Liver (tissue), 7 donors: ENCODE measurements at regions not wholly inside any gene's neighbourhood (a gene's known extent, or its start where the extent isn't known, plus 50 kb on each side); places are given as distances from the start of the nearest gene placed in this dataset.

Experiments used
- DNase-seq: peaks from one replicate; pipeline ENCODE4 v3.0.0-alpha.2; 2017; ENCODE audit warnings: low spot score
- H3K27ac ChIP-seq, 2 donors: one replicate each; pipeline ENCODE4 v1.7.0; 2013; ENCODE audit warnings: inconsistent platforms in 2 of 2, low read length in 2 of 2, control low read depth in 1 of 2, low read depth in 1 of 2, mild to moderate bottlenecking in 1 of 2
- H3K27me3 ChIP-seq, 4 donors: one replicate each; pipeline versions ENCODE4 v1.6.1 to v1.7.0; 2013; ENCODE audit warnings: low read length in 3 of 4, inconsistent platforms in 1 of 4, mild to moderate bottlenecking in 1 of 4, moderate library complexity in 1 of 4; ENCODE audit not compliant: control insufficient read depth in 4 of 4, insufficient read depth in 4 of 4
- H3K36me3 ChIP-seq, 4 donors: one replicate each; pipeline versions ENCODE4 v1.6.1 to v1.7.0; 2013; ENCODE audit warnings: low read length in 3 of 4, mild to moderate bottlenecking in 3 of 4, low read depth in 1 of 4, moderate library complexity in 1 of 4; ENCODE audit not compliant: control insufficient read depth in 4 of 4, insufficient read depth in 3 of 4
- H3K4me1 ChIP-seq, 4 donors: one replicate each; pipeline versions ENCODE4 v1.6.1 to v1.7.0; 2013; ENCODE audit warnings: low read length in 3 of 4, mild to moderate bottlenecking in 3 of 4, moderate library complexity in 1 of 4; ENCODE audit not compliant: control insufficient read depth in 4 of 4, insufficient read depth in 4 of 4
- H3K4me3 ChIP-seq, 3 donors: one replicate each; pipeline versions ENCODE4 v1.6.1 to v1.7.0; 2013; ENCODE audit warnings: low read length in 3 of 3, control low read depth in 1 of 3, low read depth in 1 of 3, mild to moderate bottlenecking in 1 of 3
- H3K9ac ChIP-seq, 2 donors: one replicate each; pipeline ENCODE4 v1.7.0; 2013; ENCODE audit warnings: low read length in 2 of 2, mild to moderate bottlenecking in 2 of 2, moderate library complexity in 2 of 2, control low read depth in 1 of 2, low read depth in 1 of 2
- H3K9me3 ChIP-seq, 4 donors: one replicate each; pipeline versions ENCODE4 v1.6.1 to v1.7.0; 2013; ENCODE audit warnings: low read length in 3 of 4; ENCODE audit not compliant: control insufficient read depth in 4 of 4
- EGR1 ChIP-seq, 2 donors: IDR thresholded peaks; 2 replicates each; pipeline ENCODE4 v1.6.1; 2016 to 2018; ENCODE audit warnings: antibody characterized with exemption in 2 of 2, low read depth in 2 of 2
- FOXA1 ChIP-seq: IDR thresholded peaks from 2 replicates; pipeline ENCODE4 v1.6.1; 2016; ENCODE audit warnings: antibody characterized with exemption
- GABPA ChIP-seq, 2 donors: IDR thresholded peaks in 1 of 2; conservative IDR thresholded peaks in 1 of 2; 2 replicates each; pipeline ENCODE4 v1.6.1; 2016; ENCODE audit warnings: antibody characterized with exemption in 2 of 2, mild to moderate bottlenecking in 1 of 2, moderate library complexity in 1 of 2
- HNF4A ChIP-seq, 2 donors: conservative IDR thresholded peaks; 2 replicates each; pipeline ENCODE4 v1.6.1; 2016; ENCODE audit warnings: antibody characterized with exemption in 2 of 2, mild to moderate bottlenecking in 2 of 2
- HNF4G ChIP-seq: IDR thresholded peaks from 2 replicates; pipeline ENCODE4 v1.6.1; 2016; ENCODE audit warnings: antibody characterized with exemption
- JUND ChIP-seq, 2 donors: IDR thresholded peaks; 2 replicates each; pipeline ENCODE4 v1.6.1; 2016; ENCODE audit warnings: antibody characterized with exemption in 2 of 2
- NR2F2 ChIP-seq: IDR thresholded peaks from 2 replicates; pipeline ENCODE4 v1.6.1; 2016; ENCODE audit warnings: antibody characterized with exemption
- SP1 ChIP-seq: IDR thresholded peaks from 2 replicates; pipeline ENCODE4 v1.6.1; 2018; ENCODE audit warnings: antibody characterized with exemption, mild to moderate bottlenecking
- TAF1 ChIP-seq: conservative IDR thresholded peaks from 2 replicates; pipeline ENCODE4 v1.6.1; 2016; ENCODE audit warnings: antibody characterized with exemption, mild to moderate bottlenecking
- YY1 ChIP-seq: IDR thresholded peaks from 2 replicates; pipeline ENCODE4 v1.6.1; 2016; ENCODE audit warnings: antibody characterized with exemption, mild to moderate bottlenecking
- WGBS: extraction: QIAGEN DNeasy Blood & Tissue Kit; methylation state at CpG from one replicate; pipeline ENCODE4 v1.1.7; 2013; 5-methylcytosine and 5-hydroxymethylcytosine counted together
- TF ChIP-seq, protein P1 (sequence below): IDR thresholded peaks from 2 replicates; pipeline ENCODE4 v1.6.1; 2016; ENCODE audit warnings: antibody characterized with exemption, mild to moderate bottlenecking
- TF ChIP-seq, protein P2 (sequence below): IDR thresholded peaks from 2 replicates; pipeline ENCODE4 v1.6.1; 2016; ENCODE audit warnings: antibody characterized with exemption
- TF ChIP-seq, protein P3 (sequence below): IDR thresholded peaks from 2 replicates; pipeline ENCODE4 v1.6.1; 2016; ENCODE audit warnings: antibody characterized with exemption
- TF ChIP-seq, protein P4 (sequence below): IDR thresholded peaks from 2 replicates; pipeline ENCODE4 v1.6.1; 2016; ENCODE audit warnings: antibody characterized with exemption
- donor health status: healthy.
- donor health status: healthy.
- donor health status: healthy.
- donor health status: healthy.

DNA sequence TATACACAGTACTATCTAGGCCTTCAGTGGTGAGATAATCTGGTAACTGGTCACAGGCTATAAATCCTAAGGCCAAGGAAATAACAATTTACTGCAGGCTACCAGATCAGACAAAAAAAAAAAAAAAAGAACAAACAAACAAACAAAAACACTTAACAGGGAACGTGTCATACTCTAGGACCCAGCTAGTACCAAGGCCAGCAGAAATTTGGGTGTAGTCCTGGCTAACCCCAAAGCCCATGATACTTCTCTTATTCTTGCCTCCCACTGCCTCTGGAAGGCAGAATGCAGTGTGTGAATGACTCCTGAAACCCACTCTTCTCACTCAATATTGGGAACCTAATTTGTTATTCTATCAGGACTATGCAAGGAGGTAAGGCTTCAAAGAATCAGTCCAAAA is 53.7 kb upstream of the ST3GAL6 start:
- WGBS: 83% methylated on average over 1 of the region's 1 CpG
- Histone ChIP-seq H3K27ac (no peak overlapping the region), H3K27me3 (no peaks in the 10 kb centered on the region), H3K4me3 (no peak overlapping the region), H3K4me1 (peaks cover 0 to 2% (median 0%) of the 10 kb centered on the region in 4 donors), H3K36me3 (no peaks in the 10 kb centered on the region), H3K9me3 (no peaks in the 10 kb centered on the region), H3K9ac (no peak overlapping the region)
- DNase-seq: no peak
- TF ChIP-seq HNF4A (conservative IDR thresholded peaks at IDR 0.05) (no peak), YY1 (no peak), FOXA1 (no peak), GABPA (IDR thresholded peaks at IDR 0.05 in 1 of 2, conservative IDR thresholded peaks at IDR 0.05 in 1 of 2) (no peak), TAF1 (no peak), SP1 (no peak), HNF4G (no peak), EGR1 (IDR thresholded peaks at IDR 0.05; ENCODE audit: low read depth in 2 of 2) (no peak)
- TF ChIP-seq, protein P1, sequence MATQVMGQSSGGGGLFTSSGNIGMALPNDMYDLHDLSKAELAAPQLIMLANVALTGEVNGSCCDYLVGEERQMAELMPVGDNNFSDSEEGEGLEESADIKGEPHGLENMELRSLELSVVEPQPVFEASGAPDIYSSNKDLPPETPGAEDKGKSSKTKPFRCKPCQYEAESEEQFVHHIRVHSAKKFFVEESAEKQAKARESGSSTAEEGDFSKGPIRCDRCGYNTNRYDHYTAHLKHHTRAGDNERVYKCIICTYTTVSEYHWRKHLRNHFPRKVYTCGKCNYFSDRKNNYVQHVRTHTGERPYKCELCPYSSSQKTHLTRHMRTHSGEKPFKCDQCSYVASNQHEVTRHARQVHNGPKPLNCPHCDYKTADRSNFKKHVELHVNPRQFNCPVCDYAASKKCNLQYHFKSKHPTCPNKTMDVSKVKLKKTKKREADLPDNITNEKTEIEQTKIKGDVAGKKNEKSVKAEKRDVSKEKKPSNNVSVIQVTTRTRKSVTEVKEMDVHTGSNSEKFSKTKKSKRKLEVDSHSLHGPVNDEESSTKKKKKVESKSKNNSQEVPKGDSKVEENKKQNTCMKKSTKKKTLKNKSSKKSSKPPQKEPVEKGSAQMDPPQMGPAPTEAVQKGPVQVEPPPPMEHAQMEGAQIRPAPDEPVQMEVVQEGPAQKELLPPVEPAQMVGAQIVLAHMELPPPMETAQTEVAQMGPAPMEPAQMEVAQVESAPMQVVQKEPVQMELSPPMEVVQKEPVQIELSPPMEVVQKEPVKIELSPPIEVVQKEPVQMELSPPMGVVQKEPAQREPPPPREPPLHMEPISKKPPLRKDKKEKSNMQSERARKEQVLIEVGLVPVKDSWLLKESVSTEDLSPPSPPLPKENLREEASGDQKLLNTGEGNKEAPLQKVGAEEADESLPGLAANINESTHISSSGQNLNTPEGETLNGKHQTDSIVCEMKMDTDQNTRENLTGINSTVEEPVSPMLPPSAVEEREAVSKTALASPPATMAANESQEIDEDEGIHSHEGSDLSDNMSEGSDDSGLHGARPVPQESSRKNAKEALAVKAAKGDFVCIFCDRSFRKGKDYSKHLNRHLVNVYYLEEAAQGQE: no peak
- TF ChIP-seq, protein P2, sequence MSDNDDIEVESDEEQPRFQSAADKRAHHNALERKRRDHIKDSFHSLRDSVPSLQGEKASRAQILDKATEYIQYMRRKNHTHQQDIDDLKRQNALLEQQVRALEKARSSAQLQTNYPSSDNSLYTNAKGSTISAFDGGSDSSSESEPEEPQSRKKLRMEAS: no peak

DNA sequence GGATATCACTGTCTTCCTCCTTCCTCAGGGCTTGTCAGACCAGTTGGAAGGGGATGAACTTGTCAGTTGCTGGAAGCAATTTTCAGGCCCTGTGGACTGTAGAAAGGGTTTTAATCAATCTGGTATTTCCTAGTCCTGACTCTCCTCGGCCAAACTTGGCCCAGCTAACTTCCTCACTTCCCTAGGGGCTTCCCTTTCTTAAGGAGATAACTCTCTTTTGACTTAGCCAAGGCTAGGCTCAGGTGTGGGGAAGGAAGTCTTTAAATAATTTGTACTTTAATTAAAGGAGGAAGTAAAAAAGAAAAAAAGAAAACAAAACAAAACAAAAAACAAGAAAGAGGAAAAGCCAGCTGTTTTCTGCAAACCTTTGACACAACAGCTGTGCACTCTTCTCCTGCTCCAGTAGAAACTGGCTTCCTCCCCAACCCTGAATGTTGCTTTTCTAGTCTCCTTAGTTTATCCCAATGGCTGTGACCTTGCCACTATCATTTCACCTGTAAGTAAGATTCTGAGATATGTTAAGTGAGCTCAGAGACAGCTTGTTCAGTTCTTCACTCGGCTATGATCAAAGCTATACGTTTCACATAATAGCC is 53.0 kb upstream of the ST3GAL6 start:
- TF ChIP-seq EGR1 (IDR thresholded peaks at IDR 0.05; ENCODE audit: low read depth in 2 of 2) (no peak), JUND (IDR thresholded peaks at IDR 0.05) (no peak), NR2F2 (no peak), HNF4A (conservative IDR thresholded peaks at IDR 0.05) (no peak)
- TF ChIP-seq, protein P3, sequence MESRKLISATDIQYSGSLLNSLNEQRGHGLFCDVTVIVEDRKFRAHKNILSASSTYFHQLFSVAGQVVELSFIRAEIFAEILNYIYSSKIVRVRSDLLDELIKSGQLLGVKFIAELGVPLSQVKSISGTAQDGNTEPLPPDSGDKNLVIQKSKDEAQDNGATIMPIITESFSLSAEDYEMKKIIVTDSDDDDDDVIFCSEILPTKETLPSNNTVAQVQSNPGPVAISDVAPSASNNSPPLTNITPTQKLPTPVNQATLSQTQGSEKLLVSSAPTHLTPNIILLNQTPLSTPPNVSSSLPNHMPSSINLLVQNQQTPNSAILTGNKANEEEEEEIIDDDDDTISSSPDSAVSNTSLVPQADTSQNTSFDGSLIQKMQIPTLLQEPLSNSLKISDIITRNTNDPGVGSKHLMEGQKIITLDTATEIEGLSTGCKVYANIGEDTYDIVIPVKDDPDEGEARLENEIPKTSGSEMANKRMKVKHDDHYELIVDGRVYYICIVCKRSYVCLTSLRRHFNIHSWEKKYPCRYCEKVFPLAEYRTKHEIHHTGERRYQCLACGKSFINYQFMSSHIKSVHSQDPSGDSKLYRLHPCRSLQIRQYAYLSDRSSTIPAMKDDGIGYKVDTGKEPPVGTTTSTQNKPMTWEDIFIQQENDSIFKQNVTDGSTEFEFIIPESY: no peak
- TF ChIP-seq, protein P2: no peak
- TF ChIP-seq, protein P4, sequence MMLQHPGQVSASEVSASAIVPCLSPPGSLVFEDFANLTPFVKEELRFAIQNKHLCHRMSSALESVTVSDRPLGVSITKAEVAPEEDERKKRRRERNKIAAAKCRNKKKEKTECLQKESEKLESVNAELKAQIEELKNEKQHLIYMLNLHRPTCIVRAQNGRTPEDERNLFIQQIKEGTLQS: no peak
- no peak overlapping the region for H3K9ac ChIP-seq
- H3K27me3 ChIP-seq: no peaks in the 10 kb centered on the region
- H3K4me3 ChIP-seq: no peak overlapping the region
- no peaks in the 10 kb centered on the region for H3K36me3 ChIP-seq
- peaks cover 0 to 2% (median 0%) of the 10 kb centered on the region in 4 donors for H3K4me1 ChIP-seq
- WGBS: 73% methylated on average over 3 of the region's 3 CpGs
- no peaks in the 10 kb centered on the region for H3K9me3 ChIP-seq
- H3K27ac ChIP-seq: no peak overlapping the region
- no peak for DNase-seq
